Small intestine (tissue), 7 donors: ENCODE measurements at regions not wholly inside any gene's neighbourhood (a gene's known extent, or its start where the extent isn't known, plus 50 kb on each side); places are given as distances from the start of the nearest gene placed in this dataset.

Experiments used
- DNase-seq, 2 donors: peaks; one replicate each; pipeline versions ENCODE4 v3.0.0 to v3.0.0-alpha.2; 2013
- FAIRE-seq: peaks from 2 replicates; lab custom pipeline; 2012; peaks lifted over from hg19 to GRCh38; lab: Jason Lieb, UNC
- H3K27ac ChIP-seq, 3 donors: one replicate each; pipeline ENCODE4 v1.5.1; 2013; ENCODE audit warnings: low read length in 2 of 3, mild to moderate bottlenecking in 2 of 3, control low read depth in 1 of 3, inconsistent platforms in 1 of 3, low read depth in 1 of 3, moderate library complexity in 1 of 3
- H3K27me3 ChIP-seq, 3 donors: one replicate each; pipeline ENCODE4 v1.6.1; 2013; ENCODE audit warnings: low read length in 3 of 3, inconsistent platforms in 1 of 3; ENCODE audit not compliant: control insufficient read depth in 3 of 3, insufficient read depth in 3 of 3
- H3K36me3 ChIP-seq, 3 donors: one replicate each; pipeline ENCODE4 v1.6.1; 2013; ENCODE audit warnings: low read length in 3 of 3, inconsistent platforms in 1 of 3, low read depth in 1 of 3, mild to moderate bottlenecking in 1 of 3, moderate library complexity in 1 of 3; ENCODE audit not compliant: control insufficient read depth in 3 of 3, insufficient read depth in 2 of 3
- H3K4me1 ChIP-seq, 3 donors: one replicate each; pipeline ENCODE4 v1.6.1; 2013; ENCODE audit warnings: low read length in 2 of 3, inconsistent platforms in 1 of 3, low read depth in 1 of 3, mild to moderate bottlenecking in 1 of 3, moderate library complexity in 1 of 3; ENCODE audit not compliant: control insufficient read depth in 3 of 3, insufficient read depth in 2 of 3
- H3K4me3 ChIP-seq, 3 donors: one replicate each; pipeline ENCODE4 v1.5.1; 2013; ENCODE audit warnings: low read length in 3 of 3, control low read depth in 1 of 3, inconsistent platforms in 1 of 3, low read depth in 1 of 3, mild to moderate bottlenecking in 1 of 3, moderate library complexity in 1 of 3
- H3K9me3 ChIP-seq, 2 donors: one replicate each; pipeline ENCODE4 v1.6.1; 2013; ENCODE audit warnings: low read depth in 1 of 2, low read length in 1 of 2; ENCODE audit not compliant: control insufficient read depth in 2 of 2, insufficient read depth in 1 of 2
- WGBS, 3 donors: extraction: QIAGEN DNeasy Blood & Tissue Kit; methylation state at CpG; one replicate each; pipeline ENCODE4 v1.1.7; 2013; 5-methylcytosine and 5-hydroxymethylcytosine counted together
- donor health status: healthy with polysubstance abuse.
- donor health status: control.
- donor health status: control.
- donor health status: Bipolar disorder and iron deficiency.
- donor health status: healthy.

- no peak for FAIRE-seq
- peak; percentile 18 to 41 for DNase-seq
- H3K4me1 ChIP-seq, result peaks cover 0 to 36% (median 0%) of the 10 kb centered on the region in 3 donors
Observed at GRCh38 chr5:54835647-54836046, 149.7 kb downstream of the ESM1 start.

GRCh38 chr5:54834121-54834842 is 151.1 kb downstream of the ESM1 start:
- H3K27me3 ChIP-seq, result no peaks in the 10 kb centered on the region
- WGBS, 3 donors, result 61 to 75% (median 64%) methylated on average over 9 of the region's 9 CpGs
- H3K9me3 ChIP-seq, result no peaks in the 10 kb centered on the region
- H3K4me3 ChIP-seq, result no peak overlapping the region
- H3K27ac ChIP-seq, result no peak overlapping the region
- FAIRE-seq (no peak), DNase-seq (peak in 1 of 2 donors; percentile 34)
- no peaks in the 10 kb centered on the region for H3K36me3 ChIP-seq
- peaks cover 0 to 36% (median 0%) of the 10 kb centered on the region in 3 donors for H3K4me1 ChIP-seq

More at GRCh38 chr5:54835647-54836046, 149.7 kb downstream of the ESM1 start:
- WGBS, 3 donors, result 59 to 87% (median 69%) methylated on average over 2 of the region's 2 CpGs
- no peaks in the 10 kb centered on the region for H3K27me3 ChIP-seq
- no peaks in the 10 kb centered on the region for H3K9me3 ChIP-seq
- no peaks in the 10 kb centered on the region for H3K36me3 ChIP-seq
- no peak overlapping the region for H3K4me3 ChIP-seq
- peak overlapping the region in 1 of 3 donors; percentile 52 for H3K27ac ChIP-seq

- Histone ChIP-seq H3K27ac (no peak overlapping the region), H3K27me3 (no peaks in the 10 kb centered on the region), H3K4me1 (peaks cover 0 to 30% (median 0%) of the 10 kb centered on the region in 3 donors), H3K36me3 (no peaks in the 10 kb centered on the region), H3K9me3 (no peaks in the 10 kb centered on the region), H3K4me3 (no peak overlapping the region)
- 91 to 94% (median 92%) methylated on average over 3 of the region's 3 CpGs for WGBS, 3 donors
- no peak for FAIRE-seq
- no peak for DNase-seq
Observed at GRCh38 chr5:54833590-54833989, 151.8 kb downstream of the ESM1 start.

- FAIRE-seq (no peak), DNase-seq (no peak)
- Histone ChIP-seq H3K4me1 (peaks cover 0 to 25% (median 0%) of the 10 kb centered on the region in 3 donors), H3K27me3 (no peaks in the 10 kb centered on the region), H3K9me3 (no peaks in the 10 kb centered on the region), H3K36me3 (no peaks in the 10 kb centered on the region), H3K4me3 (no peak overlapping the region), H3K27ac (no peak overlapping the region)
- WGBS, 3 donors, result 72 to 87% (median 81%) methylated on average over 5 of the region's 5 CpGs
Observed at GRCh38 chr5:54832858-54833257, 152.5 kb downstream of the ESM1 start.

DNA sequence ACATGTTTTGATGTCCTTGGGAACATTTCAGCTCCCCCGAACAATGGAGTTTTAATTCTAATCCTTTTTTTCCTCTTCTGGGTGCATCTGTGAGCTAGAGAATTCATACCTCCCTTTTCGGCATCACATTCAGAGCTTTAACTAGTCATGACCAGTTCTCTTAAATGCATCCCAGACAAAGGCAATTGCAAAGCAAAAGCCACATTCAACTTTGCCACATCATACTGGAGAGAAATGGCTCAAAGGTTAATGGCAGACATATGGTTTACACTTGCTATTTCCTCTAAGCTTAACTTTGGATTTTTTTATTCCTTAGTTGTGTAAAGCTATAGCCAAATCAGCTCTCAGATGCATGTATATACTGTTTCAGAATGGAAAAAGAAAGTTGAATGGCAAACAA is 153.3 kb downstream of the ESM1 start:
- peak; percentile 16 to 40 for DNase-seq
- no peak overlapping the region for H3K4me3 ChIP-seq
- no peak for FAIRE-seq
- peaks cover 0 to 22% (median 0%) of the 10 kb centered on the region in 3 donors for H3K4me1 ChIP-seq
- no peaks in the 10 kb centered on the region for H3K9me3 ChIP-seq
- H3K27ac ChIP-seq, result no peak overlapping the region
- H3K27me3 ChIP-seq, result peaks cover 0 to 2% (median 0%) of the 10 kb centered on the region in 3 donors
- whole genome bisulfite sequencing, 3 donors, result 85 to 90% (median 86%) methylated on average over 2 of the region's 2 CpGs
- no peaks in the 10 kb centered on the region for H3K36me3 ChIP-seq

- 85 to 94% (median 85%) methylated on average over 4 of the region's 4 CpGs for WGBS, 3 donors
- H3K27me3 ChIP-seq, result peaks cover 0 to 2% (median 0%) of the 10 kb centered on the region in 3 donors
- H3K9me3 ChIP-seq, result no peaks in the 10 kb centered on the region
- H3K4me1 ChIP-seq, result peaks cover 0 to 19% (median 0%) of the 10 kb centered on the region in 3 donors
- FAIRE-seq (no peak), DNase-seq (no peak)
- no peak overlapping the region for H3K27ac ChIP-seq
- H3K36me3 ChIP-seq, result no peaks in the 10 kb centered on the region
- no peak overlapping the region for H3K4me3 ChIP-seq
Observed at GRCh38 chr5:54831233-54831632, 154.2 kb downstream of the ESM1 start.

DNA sequence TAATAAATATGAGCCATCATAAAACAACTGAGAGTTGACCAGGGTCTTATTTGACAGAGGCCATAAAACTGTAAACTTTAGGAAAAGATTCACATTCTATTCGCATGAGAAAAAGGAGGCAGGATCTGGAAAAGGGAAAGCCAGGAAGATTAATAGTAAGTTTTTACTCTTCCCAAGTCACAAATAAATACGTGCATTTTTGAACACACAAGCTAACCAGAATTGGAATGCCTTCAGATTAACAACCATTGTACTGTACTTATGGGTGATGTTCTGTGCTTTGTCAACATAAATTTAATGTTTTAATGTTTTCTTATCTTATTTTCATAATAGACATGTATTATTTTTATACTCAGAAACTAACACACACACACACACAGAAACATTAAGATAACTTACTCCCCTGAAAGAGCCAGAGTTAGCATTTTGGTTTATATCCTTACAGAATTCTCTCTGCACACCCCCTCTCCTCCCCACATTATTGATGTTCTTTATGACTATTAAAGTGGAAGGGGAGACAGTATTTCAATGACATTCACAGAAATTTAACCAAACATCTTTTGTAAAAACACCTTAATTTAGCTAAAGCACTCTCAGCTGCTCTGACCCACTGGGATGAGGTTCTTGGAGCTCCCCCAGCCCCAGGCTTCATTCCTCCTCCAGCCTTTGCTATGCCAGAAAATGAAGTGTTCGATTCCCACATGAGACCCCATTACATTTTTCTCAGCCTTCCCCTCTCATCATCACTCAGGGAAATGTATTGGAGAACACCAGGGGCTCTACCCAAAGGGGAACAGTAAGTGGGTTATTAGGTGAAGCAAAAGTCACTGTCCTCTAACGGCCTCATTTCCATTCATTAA is 155.5 kb downstream of the ESM1 start:
- no peak for FAIRE-seq
- DNase-seq, result no peak
- Histone ChIP-seq H3K36me3 (no peaks in the 10 kb centered on the region), H3K27ac (no peak overlapping the region), H3K27me3 (peaks cover 0 to 2% (median 0%) of the 10 kb centered on the region in 3 donors), H3K4me1 (peaks cover 0 to 14% (median 0%) of the 10 kb centered on the region in 3 donors), H3K9me3 (no peaks in the 10 kb centered on the region), H3K4me3 (no peak overlapping the region)
- WGBS, 3 donors, result 79 to 87% (median 83%) methylated on average over 4 of the region's 4 CpGs

- DNase-seq (no peak), FAIRE-seq (no peak)
- Histone ChIP-seq H3K36me3 (no peaks in the 10 kb centered on the region), H3K27ac (no peak overlapping the region), H3K4me3 (no peak overlapping the region), H3K27me3 (peaks cover 0 to 2% (median 0%) of the 10 kb centered on the region in 3 donors), H3K9me3 (no peaks in the 10 kb centered on the region), H3K4me1 (peaks cover 0 to 10% (median 0%) of the 10 kb centered on the region in 3 donors)
- WGBS, 3 donors, result 86 to 95% (median 91%) methylated on average over 8 of the region's 8 CpGs
Observed at GRCh38 chr5:54829102-54829501, 156.3 kb downstream of the ESM1 start.
